Right cardiac atrium (tissue), 5 donors: ENCODE measurements at regions not wholly inside any gene's neighbourhood (a gene's known extent, or its start where the extent isn't known, plus 50 kb on each side); places are given as distances from the start of the nearest gene placed in this dataset.

Experiments
- ATAC-seq, 2 donors: fragments of 200-7000 bp; cut with Tn5 transposase; one replicate each; pipeline versions ENCODE4 v1.8.0 to v1.9.1; 2020; ENCODE audit warnings: moderate library complexity in 2 of 2, mild to moderate bottlenecking in 1 of 2
- DNase-seq, 3 donors: peaks; one replicate each; pipeline ENCODE4 v3.0.0-alpha.2; 2020
- H3K27ac ChIP-seq: one replicate; pipeline ENCODE4 v1.5.1; 2013; ENCODE audit warnings: mild to moderate bottlenecking, low read length, control low read depth, moderate library complexity
- H3K27me3 ChIP-seq: one replicate; pipeline ENCODE4 v1.6.1; 2013; ENCODE audit not compliant: control insufficient read depth, insufficient read depth
- H3K4me1 ChIP-seq: one replicate; pipeline ENCODE4 v1.6.1; 2013; ENCODE audit warnings: low read length; ENCODE audit not compliant: control insufficient read depth, insufficient read depth
- H3K4me3 ChIP-seq: one replicate; pipeline ENCODE4 v1.5.1; 2013; ENCODE audit warnings: low read length, control low read depth
- H3K9me3 ChIP-seq: one replicate; pipeline ENCODE4 v1.6.1; 2013; ENCODE audit warnings: low read length; ENCODE audit not compliant: control insufficient read depth
- WGBS: extraction: QIAGEN DNeasy Blood & Tissue Kit; methylation state at CpG from one replicate; pipeline ENCODE4 v1.1.7; 2013; 5-methylcytosine and 5-hydroxymethylcytosine counted together
- intact Hi-C, 4 donors: fragments of 100-400 bp; cut with DNase I; formaldehyde crosslinking; loops; one replicate each; pipeline versions ENCODE4 v1.11.0 to v1.14.0; 2022 to 2023
- donor health status: healthy with polysubstance abuse.
- donor health status: DM: no; HTN: yes; CAD: no.
- donor health status: DM: no; HTN: no; CAD: no.
- donor health status: DM: no; HTN: yes; CAD: no; lungs with severe emphysema.
- donor health status: DM: yes; HTN: yes; CAD: no.

DNA sequence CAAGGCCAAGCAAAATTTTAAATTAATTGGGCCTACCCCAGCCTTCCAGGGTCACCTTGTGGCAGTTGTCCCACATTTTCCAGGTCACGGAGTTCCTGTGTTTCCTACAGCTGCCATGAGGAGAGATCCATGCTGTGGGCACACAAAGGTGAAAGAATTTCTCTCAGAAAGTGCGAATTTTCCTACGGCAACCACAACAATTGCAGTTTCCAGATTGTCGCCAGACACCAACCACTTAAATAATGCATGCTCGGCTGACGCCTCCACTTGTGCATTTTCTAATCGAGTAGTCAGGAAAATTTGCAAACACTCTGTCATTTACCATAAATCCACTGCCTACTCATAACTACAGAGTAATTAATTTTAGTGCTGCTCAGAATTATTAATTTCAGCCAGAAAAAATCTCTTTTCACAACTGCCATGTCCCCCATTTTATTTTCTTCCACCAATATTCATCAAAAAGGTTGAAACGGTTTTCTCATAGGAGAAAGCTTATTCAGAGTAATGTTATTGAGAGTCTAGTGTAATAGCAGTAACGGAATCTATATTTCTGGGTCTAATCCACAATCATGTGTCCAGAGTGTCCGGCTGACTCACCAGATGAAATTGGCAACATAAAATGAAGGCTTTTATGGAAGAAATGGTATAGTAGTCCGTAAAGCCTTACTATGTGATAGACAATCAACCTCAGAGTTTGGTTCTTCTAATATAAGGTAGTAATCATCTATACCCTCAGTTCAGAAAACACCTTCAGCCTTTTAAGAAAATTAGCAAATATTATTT, 389.8 kb downstream of the NR2F1-AS1 start:
- WGBS: 93% methylated on average over 11 of the region's 11 CpGs
- no peak for DNase-seq

DNA sequence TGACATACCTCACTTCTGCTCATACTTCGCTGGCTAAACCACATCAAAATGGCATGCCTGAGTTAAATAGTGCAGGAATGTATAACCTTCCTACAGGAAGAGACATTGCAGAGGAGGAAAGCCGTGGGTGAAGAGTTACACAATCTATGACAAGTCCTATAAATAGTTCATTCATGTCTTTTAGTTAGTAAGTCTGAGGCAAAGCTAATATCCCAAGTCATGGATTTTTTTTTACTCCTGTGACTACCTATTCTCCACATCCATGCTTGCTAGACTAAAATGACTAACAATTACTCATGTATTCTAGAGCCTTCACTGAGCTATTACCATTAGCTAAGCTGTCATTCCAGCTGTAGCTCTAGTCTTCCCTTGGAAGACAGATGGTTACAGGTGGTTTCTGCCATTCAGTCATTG, 391.3 kb downstream of the NR2F1-AS1 start:
- Histone ChIP-seq H3K4me3 (no peak overlapping the region), H3K9me3 (no peaks in the 10 kb centered on the region), H3K27me3 (no peaks in the 10 kb centered on the region), H3K4me1 (no peaks in the 10 kb centered on the region), H3K27ac (no peak overlapping the region)
- 42% methylated on average over 2 of the region's 2 CpGs for WGBS
- ATAC-seq: no peak
- intact Hi-C loops: no loop called here
- DNase-seq: no peak

More for the DNA sequence above, 389.8 kb downstream of the NR2F1-AS1 start:
- H3K9me3 ChIP-seq: no peaks in the 10 kb centered on the region
- no peaks in the 10 kb centered on the region for H3K27me3 ChIP-seq
- intact Hi-C loops: no loop called here
- no peak overlapping the region for H3K27ac ChIP-seq
- no peaks in the 10 kb centered on the region for H3K4me1 ChIP-seq
- no peak for ATAC-seq
- no peak overlapping the region for H3K4me3 ChIP-seq

DNA sequence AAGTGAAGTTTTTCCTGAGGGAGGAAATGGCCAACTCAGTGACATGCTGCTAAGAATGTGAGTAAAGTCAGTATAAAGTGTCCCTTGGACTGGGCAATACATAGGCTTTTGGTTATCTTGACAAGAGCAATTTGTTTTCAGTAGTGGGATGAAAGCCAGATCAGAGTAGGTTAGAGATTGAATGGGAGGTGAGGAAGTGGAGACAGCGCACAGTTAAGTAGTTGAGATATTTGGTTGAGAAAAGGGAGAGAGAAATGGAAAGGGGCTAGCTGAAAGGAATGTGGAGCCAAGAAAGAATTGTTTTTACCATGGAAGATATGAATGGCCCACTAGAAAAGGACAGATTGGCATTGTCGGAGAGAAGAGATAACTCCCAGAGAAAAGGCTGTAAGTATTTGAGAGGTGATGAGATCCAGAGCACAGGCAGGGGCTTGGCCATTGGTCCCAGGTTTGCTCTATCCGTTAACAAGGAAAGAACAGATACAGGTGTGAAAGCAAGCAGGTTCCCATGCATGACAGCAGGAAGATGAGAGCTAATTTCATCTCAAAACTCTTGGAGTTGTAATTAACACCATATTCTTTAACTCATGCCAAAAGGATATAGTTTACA, 392.0 kb downstream of the NR2F1-AS1 start:
- ATAC-seq (no peak), DNase-seq (no peak)
- H3K4me1 ChIP-seq: no peaks in the 10 kb centered on the region
- 59% methylated on average over 3 of the region's 3 CpGs for WGBS
- H3K27ac ChIP-seq: no peak overlapping the region
- intact Hi-C loops: no loop called here
- no peaks in the 10 kb centered on the region for H3K9me3 ChIP-seq
- no peak overlapping the region for H3K4me3 ChIP-seq
- H3K27me3 ChIP-seq: no peaks in the 10 kb centered on the region

DNA sequence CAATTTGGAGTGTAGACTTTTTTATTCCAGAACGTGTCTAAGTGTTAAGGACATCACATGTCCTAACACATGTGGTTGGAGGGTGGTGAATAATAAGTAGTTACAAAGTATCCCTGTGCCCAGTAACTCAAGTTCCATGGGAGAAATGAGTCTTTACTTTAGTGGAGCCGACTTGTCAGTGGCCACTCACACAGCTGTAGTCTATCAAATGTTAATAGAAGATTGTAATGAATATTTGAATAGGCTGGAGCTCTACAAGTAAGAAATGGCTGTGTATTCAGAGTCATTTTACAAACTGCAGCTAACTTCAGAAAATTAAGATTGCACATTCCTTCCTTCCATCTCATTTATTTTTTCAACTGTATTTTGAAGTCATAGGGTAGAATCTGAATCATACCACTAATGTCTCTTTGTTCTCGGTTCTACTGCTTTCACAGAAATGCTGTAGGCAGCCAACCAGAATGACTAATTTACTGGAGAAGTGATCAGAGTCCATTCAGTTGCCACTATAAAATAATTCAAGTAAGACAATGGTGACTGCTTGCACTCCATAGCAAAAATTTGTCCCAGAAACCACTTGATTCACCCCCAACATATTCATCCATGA, 394.8 kb downstream of the NR2F1-AS1 start:
- Histone ChIP-seq H3K4me1 (no peaks in the 10 kb centered on the region), H3K27ac (no peak overlapping the region), H3K4me3 (no peak overlapping the region), H3K27me3 (no peaks in the 10 kb centered on the region), H3K9me3 (no peaks in the 10 kb centered on the region)
- peak; percentile 45 to 61 for ATAC-seq
- intact Hi-C loops: no loop called here
- DNase-seq: no peak
- 52% methylated on average over 3 of the region's 3 CpGs for WGBS

DNA sequence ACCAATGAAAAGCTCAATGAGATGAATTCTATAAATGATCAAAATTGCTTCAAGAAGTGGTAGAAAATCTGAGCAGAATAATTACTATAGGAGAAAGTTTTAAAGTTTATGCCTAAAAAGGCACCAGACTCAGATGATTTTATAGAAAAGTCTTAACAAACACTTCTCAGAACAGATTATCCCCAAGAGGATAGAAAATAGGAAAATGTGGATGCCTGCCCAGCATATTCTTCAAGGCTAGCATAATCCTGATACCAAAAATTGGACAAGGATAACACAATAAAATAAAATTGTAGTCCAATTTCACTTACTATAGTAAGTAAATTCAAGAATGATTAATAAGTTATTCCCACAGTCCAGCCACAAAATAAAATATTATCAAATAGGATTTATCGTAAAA, 397.0 kb downstream of the NR2F1-AS1 start:
- Histone ChIP-seq H3K27ac (no peak overlapping the region), H3K4me3 (no peak overlapping the region), H3K9me3 (no peaks in the 10 kb centered on the region), H3K4me1 (no peaks in the 10 kb centered on the region), H3K27me3 (no peaks in the 10 kb centered on the region)
- intact Hi-C loops: no loop called here
- peak in 1 of 2 donors; percentile 40 for ATAC-seq
- DNase-seq: no peak
- 65% methylated on average over 1 of the region's 1 CpG for WGBS

DNA sequence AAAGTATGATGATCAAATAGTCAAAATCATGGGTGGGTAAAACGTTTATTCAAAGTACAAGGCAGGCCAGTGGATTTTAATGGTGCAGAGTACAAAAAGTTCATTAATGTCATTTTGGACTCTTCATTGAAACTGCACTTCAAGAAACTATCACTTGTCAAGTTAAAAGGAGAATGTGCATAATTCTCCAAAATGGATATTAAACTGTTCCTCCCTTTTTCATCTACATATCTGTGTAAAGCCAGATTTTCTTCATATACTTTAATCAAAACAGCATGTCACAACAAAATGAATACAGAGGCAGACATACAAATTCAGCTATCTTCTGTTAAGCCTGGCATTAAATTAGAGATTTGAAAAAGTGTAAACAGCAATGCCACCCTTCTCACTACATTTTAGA, 401.6 kb downstream of the NR2F1-AS1 start:
- intact Hi-C loops: no loop called here
- no peaks in the 10 kb centered on the region for H3K9me3 ChIP-seq
- H3K27ac ChIP-seq: no peak overlapping the region
- H3K27me3 ChIP-seq: no peaks in the 10 kb centered on the region
- H3K4me3 ChIP-seq: no peak overlapping the region
- DNase-seq (no peak), ATAC-seq (no peak)
- WGBS: 72% methylated on average over 1 of the region's 1 CpG
- H3K4me1 ChIP-seq: no peaks in the 10 kb centered on the region

DNA sequence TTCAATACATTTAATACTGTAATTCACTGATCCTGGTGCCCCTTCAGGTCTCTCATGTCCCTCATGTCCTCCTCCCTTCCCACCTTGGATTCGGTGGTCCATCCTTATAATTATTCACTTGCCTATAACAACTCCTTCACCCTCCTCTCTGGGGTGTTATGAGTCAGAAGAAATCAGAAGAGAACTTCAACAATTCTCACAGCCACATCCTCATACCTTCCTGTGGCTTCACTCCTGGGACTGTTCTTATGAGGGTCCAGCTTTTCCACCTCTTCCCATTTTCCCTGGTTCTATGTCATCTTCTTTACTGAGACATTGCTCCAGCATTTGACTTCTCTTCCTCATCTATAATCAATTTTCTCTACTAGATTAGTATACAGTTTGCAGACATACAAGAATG, 406.1 kb downstream of the NR2F1-AS1 start:
- ATAC-seq (no peak), DNase-seq (no peak)
- no peak overlapping the region for H3K27ac ChIP-seq
- no peaks in the 10 kb centered on the region for H3K27me3 ChIP-seq
- no peak overlapping the region for H3K4me3 ChIP-seq
- H3K4me1 ChIP-seq: no peaks in the 10 kb centered on the region
- H3K9me3 ChIP-seq: no peaks in the 10 kb centered on the region
- WGBS: 96% methylated on average over 1 of the region's 1 CpG
- intact Hi-C loops: no loop called here

DNA sequence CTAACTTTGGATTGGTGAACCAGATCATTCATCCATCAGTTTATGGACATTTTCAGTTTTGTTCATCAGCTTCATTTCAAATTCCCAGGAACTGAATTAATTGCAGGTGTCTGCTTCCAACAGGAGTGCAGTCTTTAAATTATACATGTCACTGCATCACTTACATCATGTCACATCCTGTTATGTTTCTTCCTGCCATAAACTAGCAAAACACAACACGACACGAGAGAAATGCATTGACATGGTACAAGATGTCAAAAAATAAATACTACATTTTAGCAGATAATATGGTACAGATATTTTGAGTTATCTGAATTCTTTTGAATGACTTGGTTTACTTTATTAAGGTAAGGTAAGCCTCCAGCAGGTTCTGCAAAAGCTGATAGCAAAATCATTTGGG, 415.5 kb downstream of the NR2F1-AS1 start:
- no peak for ATAC-seq
- no peaks in the 10 kb centered on the region for H3K9me3 ChIP-seq
- no peaks in the 10 kb centered on the region for H3K27me3 ChIP-seq
- H3K27ac ChIP-seq: no peak overlapping the region
- DNase-seq: no peak
- intact Hi-C loops: no loop called here
- 73% methylated on average over 2 of the region's 2 CpGs for WGBS
- peaks cover 3% of the 10 kb centered on the region for H3K4me1 ChIP-seq
- no peak overlapping the region for H3K4me3 ChIP-seq

DNA sequence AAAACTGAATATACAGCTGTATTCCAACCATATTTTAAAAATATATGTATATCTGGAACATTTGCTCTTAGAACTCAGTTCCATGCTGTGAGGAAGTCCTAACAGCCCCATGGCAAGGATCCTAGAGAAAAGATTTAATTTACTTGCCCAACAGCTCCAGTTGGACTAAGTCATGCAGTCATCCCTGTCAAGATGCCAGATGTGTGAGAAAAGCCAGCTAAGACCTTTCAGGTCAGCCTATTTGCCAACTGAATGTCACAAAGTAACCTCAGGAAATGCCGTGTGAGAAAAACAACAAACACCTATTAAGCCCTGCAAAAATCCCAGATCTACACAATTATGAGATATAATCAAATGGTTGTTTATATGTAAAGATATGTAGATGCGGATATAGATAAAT, 416.3 kb downstream of the NR2F1-AS1 start:
- intact Hi-C loops: no loop called here
- Histone ChIP-seq H3K4me1 (peaks cover 3% of the 10 kb centered on the region), H3K27me3 (no peaks in the 10 kb centered on the region), H3K27ac (no peak overlapping the region), H3K4me3 (no peak overlapping the region), H3K9me3 (no peaks in the 10 kb centered on the region)
- no peak for DNase-seq
- 56% methylated on average over 2 of the region's 2 CpGs for WGBS
- ATAC-seq: no peak

DNA sequence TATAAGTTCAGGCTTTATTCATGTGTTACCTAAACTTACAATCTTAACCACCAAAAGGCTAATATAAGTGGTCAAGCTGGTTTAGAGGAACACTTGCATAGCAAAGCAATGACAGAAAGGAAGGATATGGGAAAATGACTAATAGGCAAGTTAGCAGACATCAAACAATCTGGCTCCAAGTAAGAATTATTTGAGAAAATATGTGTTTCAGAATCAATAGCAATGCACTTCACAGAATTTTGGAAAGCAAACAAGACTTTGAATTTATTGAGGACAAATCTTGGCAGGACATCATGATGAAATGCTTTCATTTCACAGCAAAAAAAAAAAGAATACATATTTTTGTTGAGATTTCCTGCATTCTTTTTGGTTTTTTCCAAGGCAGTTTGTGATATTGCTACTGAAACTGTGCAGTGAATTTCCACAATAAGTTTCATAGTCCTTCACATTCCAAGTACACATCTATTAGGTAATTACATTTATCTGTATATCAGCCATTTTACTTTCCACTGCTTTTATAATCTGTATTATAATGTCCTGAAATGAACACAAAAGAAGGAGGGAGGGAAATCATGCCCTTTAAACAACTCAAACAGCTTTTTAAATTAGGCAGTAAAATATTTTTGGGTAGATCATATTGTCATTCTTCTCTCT, 417.9 kb downstream of the NR2F1-AS1 start:
- Histone ChIP-seq H3K9me3 (no peaks in the 10 kb centered on the region), H3K4me1 (peaks cover 7% of the 10 kb centered on the region), H3K27me3 (no peaks in the 10 kb centered on the region), H3K27ac (no peak overlapping the region), H3K4me3 (no peak overlapping the region)
- intact Hi-C loops: no loop called here
- DNase-seq (no peak), ATAC-seq (no peak)
